ENCODE measurements at regions not wholly inside any gene's neighbourhood (a gene's known extent, or its start where the extent isn't known, plus 50 kb on each side); places are given as distances from the start of the nearest gene placed in this dataset.
A peak's percentile ranks its signal among the peaks of the same experiment; 100 is the strongest.

- Histone ChIP-seq H3K27me3 (ENCODE audit: control insufficient read depth, insufficient read depth, low read length) (no peaks in the 10 kb centered on the region), H3K36me3 (ENCODE audit: control insufficient read depth, insufficient read depth, low read length) (no peaks in the 10 kb centered on the region), H3K27ac (ENCODE audit: low read depth, low read length) (peak overlapping the region; percentile 31; the same call in 1 of the 2 replicates), H3K4me3 (ENCODE audit: low read depth, low read length) (no peak overlapping the region), H3K9me3 (ENCODE audit: control insufficient read depth, insufficient read depth, low read depth, low read length) (no peaks in the 10 kb centered on the region), H3K4me1 (ENCODE audit: control insufficient read depth, insufficient read depth, low read length) (peaks cover 26% of the 10 kb centered on the region), H3K9ac (ENCODE audit: low read length) (peak overlapping the region; percentile 52)
Measured at GRCh38 chr3:66592927-66593625, 92.3 kb upstream of the LRIG1 start.

DNA sequence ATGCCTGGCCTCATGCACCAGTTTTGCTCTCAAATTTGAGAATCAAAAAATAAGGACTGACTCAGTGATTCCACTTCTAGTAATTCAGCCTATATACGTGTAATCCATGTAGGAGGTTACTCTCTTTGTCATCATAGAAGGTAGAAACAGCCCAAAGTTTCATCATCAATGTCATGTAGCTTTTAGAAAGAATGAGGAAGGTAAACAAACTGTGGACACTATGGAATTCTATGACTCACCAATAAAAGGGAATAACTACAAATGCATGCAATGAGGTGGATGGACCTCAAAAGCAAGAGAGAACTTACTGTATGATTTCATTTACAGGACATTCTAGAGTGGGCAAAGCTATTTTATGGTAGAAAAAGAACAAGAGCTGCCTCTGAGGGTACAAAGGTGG lies 93.2 kb upstream of the LRIG1 start:
- no peaks in the 10 kb centered on the region for H3K36me3 ChIP-seq (ENCODE audit: control insufficient read depth, insufficient read depth, low read length)
- H3K9me3 ChIP-seq (ENCODE audit: control insufficient read depth, insufficient read depth, low read depth, low read length), result no peaks in the 10 kb centered on the region
- H3K9ac ChIP-seq (ENCODE audit: low read length), result no peak overlapping the region
- H3K4me3 ChIP-seq (ENCODE audit: low read depth, low read length), result no peak overlapping the region
- peaks cover 26% of the 10 kb centered on the region for H3K4me1 ChIP-seq (ENCODE audit: control insufficient read depth, insufficient read depth, low read length)
- H3K27me3 ChIP-seq (ENCODE audit: control insufficient read depth, insufficient read depth, low read length), result no peaks in the 10 kb centered on the region
- H3K27ac ChIP-seq (ENCODE audit: low read depth, low read length), result no peak overlapping the region

DNA sequence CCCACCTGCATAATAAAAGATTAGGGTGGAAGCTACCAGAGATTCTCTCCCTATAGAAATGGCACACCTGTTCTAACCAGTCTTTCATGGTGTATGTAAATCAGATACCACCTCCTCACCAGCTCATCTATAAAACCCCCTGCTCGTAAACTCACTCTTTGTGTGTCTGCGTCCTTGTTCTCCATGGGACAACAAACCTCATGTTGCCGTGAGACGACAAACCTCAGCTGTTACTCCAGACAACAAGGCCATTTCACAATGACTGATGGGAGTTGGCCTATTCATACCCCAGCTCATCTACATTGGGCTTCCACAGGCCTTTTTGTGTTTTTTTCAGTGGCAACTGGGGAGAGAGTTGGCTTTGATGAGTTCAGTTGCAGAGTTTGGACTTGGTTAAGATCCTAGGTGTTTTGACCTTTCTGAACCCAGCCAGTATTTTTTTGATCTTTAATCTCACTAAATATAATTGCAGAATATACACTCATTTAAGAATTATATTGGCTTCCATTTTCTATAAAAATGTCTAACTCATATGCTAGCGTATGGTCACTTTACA lies 96.6 kb upstream of the LRIG1 start:
- no peaks in the 10 kb centered on the region for H3K36me3 ChIP-seq (ENCODE audit: control insufficient read depth, insufficient read depth, low read length)
- no peaks in the 10 kb centered on the region for H3K9me3 ChIP-seq (ENCODE audit: control insufficient read depth, insufficient read depth, low read depth, low read length)

GRCh38 chr3:66598168-66598567 lies 97.3 kb upstream of the LRIG1 start:
- Histone ChIP-seq H3K27me3 (ENCODE audit: control insufficient read depth, insufficient read depth, low read length) (no peaks in the 10 kb centered on the region), H3K9ac (ENCODE audit: low read length) (no peak overlapping the region), H3K27ac (ENCODE audit: low read depth, low read length) (no peak overlapping the region), H3K4me3 (ENCODE audit: low read depth, low read length) (no peak overlapping the region), H3K9me3 (ENCODE audit: control insufficient read depth, insufficient read depth, low read depth, low read length) (no peaks in the 10 kb centered on the region), H3K36me3 (ENCODE audit: control insufficient read depth, insufficient read depth, low read length) (no peaks in the 10 kb centered on the region), H3K4me1 (ENCODE audit: control insufficient read depth, insufficient read depth, low read length) (peaks cover 13% of the 10 kb centered on the region)

More for the DNA sequence above, 96.6 kb upstream of the LRIG1 start:
- Histone ChIP-seq H3K4me1 (ENCODE audit: control insufficient read depth, insufficient read depth, low read length) (peaks cover 16% of the 10 kb centered on the region), H3K4me3 (ENCODE audit: low read depth, low read length) (no peak overlapping the region), H3K27ac (ENCODE audit: low read depth, low read length) (no peak overlapping the region), H3K27me3 (ENCODE audit: control insufficient read depth, insufficient read depth, low read length) (no peaks in the 10 kb centered on the region), H3K9ac (ENCODE audit: low read length) (no peak overlapping the region)

DNA sequence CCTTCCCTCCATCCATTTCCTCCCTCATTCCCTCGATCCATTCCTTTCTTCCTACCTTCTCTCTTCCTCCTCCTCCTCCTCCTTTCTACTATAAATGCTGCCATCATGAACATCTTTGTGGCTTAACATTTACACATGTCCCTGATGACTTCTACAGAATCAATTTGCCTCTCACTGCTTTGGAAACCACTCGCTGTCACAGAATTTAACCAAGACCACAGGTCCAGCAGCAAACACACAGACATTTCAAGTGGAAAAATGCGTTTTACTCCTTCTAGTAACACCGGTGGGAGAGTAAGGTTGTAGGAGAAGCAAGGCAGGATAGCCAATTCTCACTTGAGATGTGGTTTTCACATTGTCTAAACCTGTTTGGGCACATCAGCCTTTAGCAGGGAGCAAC lies 101.4 kb upstream of the LRIG1 start:
- Histone ChIP-seq H3K9ac (ENCODE audit: low read length) (no peak overlapping the region), H3K9me3 (ENCODE audit: control insufficient read depth, insufficient read depth, low read depth, low read length) (no peaks in the 10 kb centered on the region), H3K27ac (ENCODE audit: low read depth, low read length) (no peak overlapping the region), H3K4me1 (ENCODE audit: control insufficient read depth, insufficient read depth, low read length) (0 out of 2 replicates have a peak, but pooled peaks cover 5% of the 10 kb centered on the region), H3K4me3 (ENCODE audit: low read depth, low read length) (no peak overlapping the region), H3K36me3 (ENCODE audit: control insufficient read depth, insufficient read depth, low read length) (no peaks in the 10 kb centered on the region), H3K27me3 (ENCODE audit: control insufficient read depth, insufficient read depth, low read length) (no peaks in the 10 kb centered on the region)

GRCh38 chr3:66602691-66603090 lies 101.9 kb upstream of the LRIG1 start:
- Histone ChIP-seq H3K9me3 (ENCODE audit: control insufficient read depth, insufficient read depth, low read depth, low read length) (no peaks in the 10 kb centered on the region), H3K36me3 (ENCODE audit: control insufficient read depth, insufficient read depth, low read length) (no peaks in the 10 kb centered on the region), H3K4me3 (ENCODE audit: low read depth, low read length) (no peak overlapping the region), H3K4me1 (ENCODE audit: control insufficient read depth, insufficient read depth, low read length) (0 out of 2 replicates have a peak, but pooled peaks cover 5% of the 10 kb centered on the region), H3K27ac (ENCODE audit: low read depth, low read length) (no peak overlapping the region), H3K27me3 (ENCODE audit: control insufficient read depth, insufficient read depth, low read length) (no peaks in the 10 kb centered on the region), H3K9ac (ENCODE audit: low read length) (no peak overlapping the region)

GRCh38 chr3:66603151-66603611 lies 102.4 kb upstream of the LRIG1 start:
- Histone ChIP-seq H3K27me3 (ENCODE audit: control insufficient read depth, insufficient read depth, low read length) (no peaks in the 10 kb centered on the region), H3K9ac (ENCODE audit: low read length) (no peak overlapping the region), H3K36me3 (ENCODE audit: control insufficient read depth, insufficient read depth, low read length) (no peaks in the 10 kb centered on the region), H3K27ac (ENCODE audit: low read depth, low read length) (no peak overlapping the region), H3K9me3 (ENCODE audit: control insufficient read depth, insufficient read depth, low read depth, low read length) (no peaks in the 10 kb centered on the region), H3K4me1 (ENCODE audit: control insufficient read depth, insufficient read depth, low read length) (0 out of 2 replicates have a peak, but pooled peaks cover 5% of the 10 kb centered on the region), H3K4me3 (ENCODE audit: low read depth, low read length) (no peak overlapping the region)

GRCh38 chr3:66604481-66604880 lies 103.7 kb upstream of the LRIG1 start:
- Histone ChIP-seq H3K36me3 (ENCODE audit: control insufficient read depth, insufficient read depth, low read length) (no peaks in the 10 kb centered on the region), H3K4me1 (ENCODE audit: control insufficient read depth, insufficient read depth, low read length) (peaks cover 7% of the 10 kb centered on the region), H3K9ac (ENCODE audit: low read length) (no peak overlapping the region), H3K27me3 (ENCODE audit: control insufficient read depth, insufficient read depth, low read length) (no peaks in the 10 kb centered on the region), H3K9me3 (ENCODE audit: control insufficient read depth, insufficient read depth, low read depth, low read length) (peaks cover 3% of the 10 kb centered on the region; the same call in 1 of the 2 replicates), H3K4me3 (ENCODE audit: low read depth, low read length) (no peak overlapping the region), H3K27ac (ENCODE audit: low read depth, low read length) (no peak overlapping the region)

DNA sequence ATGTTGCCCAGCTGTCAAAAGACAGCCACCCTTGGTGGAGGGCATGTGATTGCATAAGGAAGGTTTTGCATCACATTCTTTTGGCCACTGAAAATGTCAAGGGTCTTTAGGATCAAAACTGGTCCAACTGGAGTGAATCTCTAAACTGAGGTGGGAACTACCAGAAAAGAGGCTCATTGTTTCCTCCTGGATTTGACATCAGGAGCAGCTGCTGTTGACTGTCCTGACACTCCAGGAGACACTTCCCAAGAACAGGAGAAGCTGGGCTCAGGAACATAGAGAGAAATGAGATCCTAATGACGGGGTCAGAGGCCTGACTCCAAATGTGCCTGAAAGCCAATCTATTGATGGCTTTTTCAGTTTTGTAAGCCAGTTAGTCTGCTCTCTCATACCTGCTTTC lies 105.3 kb upstream of the LRIG1 start:
- Histone ChIP-seq H3K36me3 (ENCODE audit: control insufficient read depth, insufficient read depth, low read length) (no peaks in the 10 kb centered on the region), H3K4me3 (ENCODE audit: low read depth, low read length) (no peak overlapping the region), H3K4me1 (ENCODE audit: control insufficient read depth, insufficient read depth, low read length) (peaks cover 19% of the 10 kb centered on the region), H3K9me3 (ENCODE audit: control insufficient read depth, insufficient read depth, low read depth, low read length) (peaks cover 3% of the 10 kb centered on the region; the same call in 1 of the 2 replicates), H3K27ac (ENCODE audit: low read depth, low read length) (no peak overlapping the region), H3K9ac (ENCODE audit: low read length) (no peak overlapping the region), H3K27me3 (ENCODE audit: control insufficient read depth, insufficient read depth, low read length) (no peaks in the 10 kb centered on the region)

- no peaks in the 10 kb centered on the region for H3K36me3 ChIP-seq (ENCODE audit: control insufficient read depth, insufficient read depth, low read length)
- H3K27me3 ChIP-seq (ENCODE audit: control insufficient read depth, insufficient read depth, low read length), result no peaks in the 10 kb centered on the region
- H3K4me3 ChIP-seq (ENCODE audit: low read depth, low read length), result no peak overlapping the region
- H3K9me3 ChIP-seq (ENCODE audit: control insufficient read depth, insufficient read depth, low read depth, low read length), result peaks cover 3% of the 10 kb centered on the region; the same call in 1 of the 2 replicates
- no peak overlapping the region for H3K27ac ChIP-seq (ENCODE audit: low read depth, low read length)
- peaks cover 21% of the 10 kb centered on the region for H3K4me1 ChIP-seq (ENCODE audit: control insufficient read depth, insufficient read depth, low read length)
- no peak overlapping the region for H3K9ac ChIP-seq (ENCODE audit: low read length)
Measured at GRCh38 chr3:66606868-66607267, 106.0 kb upstream of the LRIG1 start.

Data from HUES6 (cell line).